ENCODE measurements at regions not wholly inside any gene's neighbourhood (a gene's known extent, or its start where the extent isn't known, plus 50 kb on each side); places are given as distances from the start of the nearest gene placed in this dataset.

DNA sequence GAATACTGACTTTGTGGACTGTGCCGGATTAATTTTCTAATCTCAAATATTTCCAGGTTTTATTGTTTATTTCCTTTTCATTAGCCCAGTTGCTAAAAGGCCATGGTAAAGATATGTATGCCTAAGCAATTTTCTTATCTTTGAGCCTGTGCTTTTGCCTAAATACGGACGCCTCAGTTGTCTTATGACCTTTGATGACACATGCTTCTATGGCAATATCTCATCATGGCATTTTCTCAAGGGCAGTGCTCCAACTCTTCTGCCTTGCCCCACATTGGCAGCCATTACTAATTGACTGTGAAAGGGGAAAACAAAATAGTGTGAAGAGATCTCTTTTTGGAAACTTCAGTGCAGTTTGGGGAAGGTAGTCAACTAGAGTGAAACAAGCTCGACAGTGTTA is 809.6 kb upstream of the NR2F2 start:
- DNase-seq: no peak

DNA sequence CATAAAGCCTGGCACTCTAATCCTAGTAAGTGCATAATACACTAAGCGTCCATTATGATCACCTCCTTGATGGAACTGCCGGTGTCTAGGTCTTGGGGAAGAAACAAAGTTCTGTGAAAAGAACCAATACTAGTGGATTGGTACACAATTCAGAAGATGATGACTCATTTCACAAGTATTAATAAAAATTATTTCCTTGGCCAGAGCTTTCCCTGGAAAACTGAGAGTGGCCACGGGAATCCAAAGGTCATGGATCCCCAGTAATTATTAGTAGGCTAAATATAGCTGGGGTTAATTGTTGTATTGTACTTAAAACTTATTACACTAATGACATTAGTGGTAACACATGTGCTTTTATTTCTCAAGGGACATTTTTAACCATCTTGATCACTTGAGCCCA is 808.0 kb upstream of the NR2F2 start:
- peak; percentile 5 for DNase-seq

DNA sequence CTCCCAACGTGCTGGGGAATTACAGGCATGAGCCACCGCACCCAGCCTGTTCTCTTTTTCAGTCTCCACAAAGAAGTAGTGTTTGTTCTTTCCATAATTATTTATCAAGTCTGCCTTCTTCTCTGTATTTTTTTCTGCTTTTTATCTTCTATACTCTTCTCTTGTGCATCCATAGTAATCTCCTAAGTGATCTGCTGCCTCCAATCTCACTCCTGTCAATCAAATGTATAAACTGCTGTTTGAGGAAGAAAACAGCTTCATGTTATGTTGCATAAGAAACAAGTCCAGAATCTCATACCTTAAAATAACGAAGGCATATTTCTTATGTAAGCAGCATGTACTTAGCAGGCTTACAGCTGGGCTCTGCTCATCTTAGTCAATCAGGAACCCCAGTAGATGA is 801.6 kb upstream of the NR2F2 start:
- DNase-seq: no peak

DNA sequence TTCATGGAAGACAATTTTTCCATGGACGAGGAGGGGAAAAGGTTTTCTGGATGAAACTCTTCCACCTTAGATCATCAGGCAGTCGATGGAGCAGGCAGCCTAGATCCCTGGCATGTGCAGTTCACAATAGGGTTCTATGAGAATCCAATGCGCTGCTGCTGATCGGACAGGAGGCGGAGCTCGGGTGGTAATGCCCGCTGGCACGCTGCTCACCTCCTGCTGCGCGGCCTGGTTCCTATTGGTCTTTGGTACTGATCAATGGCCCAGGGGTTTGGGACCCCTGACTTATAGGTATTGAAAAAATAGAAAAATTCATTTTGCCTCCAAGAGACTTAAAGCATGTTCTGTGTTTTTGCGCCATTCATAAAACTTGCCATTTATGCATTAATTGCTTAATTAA is 793.9 kb upstream of the NR2F2 start:
- DNase-seq: no peak

DNA sequence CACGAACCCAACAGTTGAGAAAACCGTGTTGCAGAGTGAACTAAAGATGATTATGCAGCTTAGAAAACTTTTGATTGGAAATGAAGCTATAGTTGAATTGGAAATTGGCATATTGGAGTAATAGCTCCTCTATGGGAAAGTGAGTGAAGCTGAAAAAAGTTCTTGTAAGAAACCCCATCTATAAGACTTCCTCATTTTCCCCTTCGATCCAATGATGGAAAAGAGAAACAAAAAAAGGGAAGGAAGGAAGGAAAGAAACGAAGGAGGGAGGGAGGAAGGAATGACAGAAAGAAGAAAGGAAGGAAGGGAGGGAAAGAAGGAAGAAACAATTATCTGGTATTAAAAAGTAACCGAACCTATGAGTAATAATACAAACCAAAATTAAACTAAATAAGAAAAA is 791.8 kb upstream of the NR2F2 start:
- no peak for DNase-seq

DNA sequence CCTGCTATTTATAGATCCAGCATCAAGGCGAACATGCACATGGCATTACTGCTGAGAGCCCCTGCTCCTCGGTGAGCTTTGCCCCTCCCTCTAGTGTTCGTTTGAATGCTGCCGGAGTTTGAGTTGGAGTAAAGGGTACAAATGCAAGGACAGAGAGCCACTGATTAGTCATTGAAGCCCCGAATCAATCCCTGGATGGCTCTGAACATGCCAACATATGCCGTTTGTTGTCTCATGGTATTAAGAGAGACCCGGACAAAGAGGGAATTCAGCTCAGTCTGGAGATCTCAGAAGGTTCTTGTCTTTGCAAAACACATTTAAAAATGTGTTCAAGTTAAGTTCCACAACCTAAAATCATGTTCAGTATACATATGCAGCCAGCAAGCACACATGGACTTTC is 789.2 kb upstream of the NR2F2 start:
- no peak for DNase-seq

DNA sequence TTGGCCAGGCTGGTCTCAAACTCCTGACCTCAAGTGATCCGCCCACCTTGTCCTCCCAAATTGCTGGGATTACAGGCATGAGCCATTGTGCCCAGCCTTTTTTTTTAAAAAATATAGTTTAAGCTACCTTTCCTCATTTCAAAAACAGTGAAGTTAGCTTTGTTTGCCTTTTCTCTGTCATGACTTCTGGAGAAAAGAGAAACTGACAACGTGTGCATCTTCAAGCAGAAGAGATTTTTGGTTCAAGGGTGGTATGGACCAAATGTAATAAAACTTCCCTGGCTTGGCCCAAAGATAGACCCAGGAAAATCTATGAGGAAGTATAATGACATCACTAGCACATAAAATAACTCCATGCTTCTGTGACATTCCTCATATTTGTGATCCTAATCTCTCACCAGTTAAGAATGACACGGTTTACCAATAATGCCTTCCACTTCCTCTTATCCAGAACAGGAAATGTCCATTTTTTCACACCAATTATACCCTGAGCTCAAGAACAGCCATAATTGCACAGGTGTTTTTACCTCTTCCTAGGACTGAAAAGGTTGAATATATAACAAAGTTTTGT is 781.2 kb upstream of the NR2F2 start:
- no peak for DNase-seq

DNA sequence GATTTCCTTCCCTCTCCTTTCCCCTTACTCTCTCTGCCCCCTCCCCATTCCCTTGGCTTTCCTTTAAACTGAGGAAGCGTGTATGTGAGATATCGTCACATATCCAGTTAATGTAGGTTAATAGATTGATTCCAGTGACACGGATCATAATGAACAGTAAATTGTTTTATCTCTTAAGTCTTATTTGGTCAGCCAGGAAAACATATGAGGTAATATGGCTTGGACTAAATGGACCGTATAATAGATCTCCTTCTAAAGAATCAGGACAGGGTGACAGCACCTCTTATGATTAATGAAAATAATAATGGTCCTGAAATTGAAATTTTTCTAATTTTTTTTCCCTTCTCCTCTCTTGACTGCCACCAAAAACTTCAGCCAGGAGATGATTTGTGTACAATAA is 779.8 kb upstream of the NR2F2 start:
- DNase-seq: no peak

DNA sequence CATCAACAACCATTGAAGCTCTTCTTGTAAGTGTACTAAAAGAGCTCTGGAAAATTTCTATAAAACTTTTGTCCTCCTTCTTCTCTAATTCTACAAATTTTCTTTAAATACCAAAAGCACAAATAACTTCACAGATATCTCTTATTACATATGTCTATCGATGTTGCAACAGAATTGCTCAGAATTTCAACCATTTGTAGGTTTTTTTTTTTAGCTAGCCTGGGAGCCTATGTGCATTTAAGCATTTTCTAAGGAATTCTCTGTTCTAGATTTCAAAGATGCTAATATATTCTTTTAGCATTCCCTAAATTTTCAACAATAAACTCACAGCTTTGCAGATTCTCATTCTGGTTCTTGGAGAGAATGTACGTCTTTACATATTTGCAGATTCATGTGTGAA is 774.3 kb upstream of the NR2F2 start:
- peak; percentile 56 for DNase-seq

DNA sequence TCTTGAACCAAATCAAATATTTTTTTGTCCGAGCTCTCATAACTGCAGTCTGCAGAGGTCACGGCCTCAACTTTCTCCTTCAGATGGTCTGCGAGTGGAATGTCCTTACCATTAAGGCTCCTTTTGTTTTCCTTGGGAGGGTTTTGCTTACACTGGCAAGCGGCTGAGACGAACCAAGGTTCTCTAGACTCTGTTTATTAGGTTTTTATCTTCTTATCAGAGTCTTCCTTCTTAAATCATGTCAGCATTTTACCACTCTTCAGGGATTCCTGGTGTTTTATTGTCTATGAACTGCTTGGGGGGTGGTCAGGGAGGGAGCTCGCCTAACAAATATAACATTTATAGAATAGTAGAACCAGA is 773.7 kb upstream of the NR2F2 start:
- DNase-seq: peak; percentile 52

DNA sequence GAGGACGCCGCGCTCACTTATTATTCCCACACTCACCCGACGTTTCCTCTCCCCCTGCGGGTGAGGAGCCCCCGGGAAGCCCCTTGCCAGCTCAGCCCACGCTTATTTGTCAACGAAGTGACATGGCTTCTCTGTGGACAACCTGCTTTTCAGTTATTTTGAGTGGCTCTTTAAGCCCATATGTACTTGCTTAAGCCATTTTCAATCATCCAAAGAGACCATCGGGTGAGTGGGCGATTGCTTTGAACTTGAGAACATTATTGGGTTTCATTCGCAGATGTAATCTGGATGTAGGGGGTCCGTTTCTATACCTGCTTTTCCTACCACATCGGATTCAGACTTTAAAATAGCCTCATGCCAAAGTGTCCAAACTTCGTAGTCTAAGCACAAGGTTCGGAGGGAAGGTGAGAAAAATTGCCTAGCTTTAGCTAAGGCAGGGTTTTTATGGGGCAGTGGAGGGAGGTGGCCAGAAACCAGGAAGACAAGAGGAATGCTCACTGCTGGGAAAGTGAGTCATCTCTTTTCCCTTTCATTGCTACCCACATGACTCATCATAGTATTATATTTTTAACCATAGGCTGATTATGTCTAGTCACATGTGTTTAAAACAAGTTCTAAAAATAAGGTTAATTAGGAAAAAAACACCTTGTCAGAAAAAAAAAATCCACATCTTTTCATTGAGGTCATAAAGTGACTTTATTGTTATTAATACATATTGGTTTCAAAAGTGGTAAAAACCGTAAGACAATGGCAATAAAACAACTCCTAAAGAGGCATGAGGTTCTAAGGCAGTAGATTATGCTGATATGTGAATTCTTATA is 773.1 kb upstream of the NR2F2 start:
- peak; percentile 94 for DNase-seq

DNA sequence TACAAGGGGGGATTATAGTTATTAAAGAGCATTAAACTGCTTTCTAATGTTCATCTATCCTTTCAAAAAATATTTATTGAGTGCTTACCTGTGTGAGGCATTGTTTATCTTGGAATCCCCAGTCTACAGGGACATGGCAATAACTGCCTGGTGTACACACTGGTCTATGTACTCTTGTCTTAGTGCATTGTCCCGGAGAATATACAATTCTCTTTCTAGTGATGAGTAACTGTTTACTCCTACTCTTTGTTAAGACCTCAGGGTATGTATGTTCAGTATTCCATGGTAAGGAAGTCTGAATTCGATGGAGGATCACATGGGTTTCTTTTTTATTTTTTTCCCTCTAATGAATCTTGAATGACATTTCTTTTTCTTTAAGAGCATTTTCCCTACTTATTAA is 772.4 kb upstream of the NR2F2 start:
- DNase-seq: no peak

DNA sequence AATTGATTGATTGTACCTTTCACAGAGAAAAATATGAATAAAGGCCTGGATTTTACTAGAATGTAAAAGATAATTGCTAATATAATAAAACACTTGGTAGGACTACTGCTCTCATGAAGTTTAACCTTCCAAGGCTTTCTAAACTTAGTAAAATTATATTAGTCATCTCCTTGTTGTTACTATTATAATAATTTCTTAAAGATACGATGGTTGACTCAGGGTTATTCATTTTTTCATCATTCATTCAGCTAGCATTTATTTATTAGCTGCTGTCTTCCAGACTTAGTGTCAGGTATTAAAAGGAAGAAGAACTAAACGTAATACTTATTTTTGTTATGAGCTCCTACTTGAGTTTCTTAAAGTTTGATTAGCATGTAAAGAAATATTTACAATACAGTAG is 771.6 kb upstream of the NR2F2 start:
- DNase-seq: no peak

DNA sequence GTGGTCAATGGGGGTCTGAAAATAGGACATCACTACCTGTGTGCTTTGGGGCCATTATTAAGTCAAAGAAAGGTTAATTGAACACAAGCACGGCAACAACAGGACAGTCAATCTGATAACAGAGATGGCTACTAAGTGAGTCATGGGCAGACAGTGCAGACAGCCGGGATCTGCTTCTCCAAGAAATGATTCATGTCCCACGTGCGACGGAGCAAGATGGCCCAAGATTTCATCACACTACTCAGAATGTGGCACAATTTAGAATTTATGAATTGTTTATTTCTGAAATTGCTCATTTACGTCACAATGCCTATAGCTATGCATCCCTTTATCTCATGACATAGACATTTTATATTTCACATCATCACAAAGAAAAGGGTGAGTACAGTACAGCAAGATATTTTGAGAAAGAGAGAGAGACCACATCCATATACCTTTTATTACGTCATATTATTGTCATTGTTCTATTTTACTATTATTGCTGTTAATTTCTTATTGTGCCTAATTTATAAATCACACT is 770.6 kb upstream of the NR2F2 start:
- DNase-seq: peak; percentile 97

DNA sequence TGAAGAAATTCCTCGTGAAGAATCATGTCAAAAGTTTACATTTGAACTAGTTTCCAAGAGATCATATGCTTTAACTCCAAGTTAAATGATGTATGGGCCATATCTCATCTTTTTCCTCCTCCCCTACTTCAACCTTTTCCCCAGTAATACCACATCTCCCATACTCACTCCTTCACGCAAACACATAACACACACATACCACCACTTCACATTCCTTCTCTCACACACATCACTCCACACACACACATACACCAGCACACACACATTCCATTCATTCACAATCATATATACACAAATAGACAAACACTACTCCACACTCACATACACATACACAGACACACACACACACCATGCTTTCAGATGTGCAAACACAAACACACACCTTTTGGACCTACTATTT is 769.0 kb upstream of the NR2F2 start:
- peak; percentile 71 for DNase-seq

DNA sequence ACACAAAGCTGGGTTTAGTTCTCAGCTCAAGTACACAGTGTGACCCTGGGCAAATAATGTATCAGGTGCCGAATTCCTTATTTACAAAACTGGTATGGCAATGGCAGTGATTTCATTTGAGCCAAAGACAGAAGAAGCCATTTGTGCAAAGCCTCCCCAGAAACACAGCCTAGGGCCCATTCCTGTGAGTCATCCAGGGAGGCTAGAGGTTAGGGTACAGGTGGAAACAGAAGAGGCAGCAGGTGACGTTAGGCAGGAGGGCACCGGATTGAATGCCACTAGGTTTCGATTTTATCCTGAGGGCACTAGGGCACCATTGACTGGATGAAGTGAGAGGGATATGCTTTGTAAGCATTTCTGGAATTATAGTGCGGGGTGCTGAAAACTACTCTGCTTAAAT is 766.9 kb upstream of the NR2F2 start:
- DNase-seq: no peak

DNA sequence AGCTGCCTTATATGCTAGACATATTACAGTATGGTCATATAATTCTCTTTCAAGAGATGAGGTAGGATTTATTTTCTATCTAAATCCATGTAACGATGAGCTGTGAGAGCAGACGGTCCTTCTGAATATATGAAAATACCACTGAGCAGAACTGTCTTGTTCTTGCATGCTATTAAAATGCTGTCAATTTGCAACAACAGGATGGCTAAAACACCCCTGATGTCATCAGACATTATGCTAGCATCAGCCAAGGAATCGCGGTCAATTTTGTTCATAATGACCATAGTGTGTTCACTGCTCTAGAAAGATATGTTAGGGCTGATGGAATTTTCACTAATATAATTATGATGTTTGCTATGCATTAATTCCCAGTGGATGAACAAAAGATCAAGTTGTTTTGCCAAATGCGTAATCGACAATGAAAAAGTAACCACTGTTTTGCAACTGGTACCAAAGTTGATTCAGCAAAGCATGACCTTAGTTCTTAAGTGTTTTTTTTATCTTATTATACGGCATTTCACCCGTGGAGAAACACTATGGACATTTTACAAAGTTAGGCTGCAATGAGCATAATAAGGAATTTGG is 765.4 kb upstream of the NR2F2 start:
- DNase-seq: no peak

DNA sequence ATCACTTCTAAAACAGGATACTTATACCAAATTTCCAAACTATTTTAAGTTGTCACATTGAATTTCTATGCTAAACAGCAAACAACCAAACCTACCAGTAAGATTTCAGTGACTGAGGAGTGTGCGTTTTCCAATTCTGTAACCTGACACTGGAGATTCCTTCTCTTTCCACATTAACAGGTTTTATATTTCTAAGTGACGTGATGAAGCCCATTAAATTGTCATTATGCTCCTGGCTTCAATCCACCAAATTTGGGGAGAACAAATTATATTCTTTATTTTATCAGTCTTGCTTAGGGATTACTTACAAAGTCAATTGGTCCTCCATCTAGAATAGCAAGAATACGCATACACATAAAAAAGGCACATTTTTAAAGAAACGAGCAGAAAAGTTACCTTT is 764.8 kb upstream of the NR2F2 start:
- DNase-seq: no peak

DNA sequence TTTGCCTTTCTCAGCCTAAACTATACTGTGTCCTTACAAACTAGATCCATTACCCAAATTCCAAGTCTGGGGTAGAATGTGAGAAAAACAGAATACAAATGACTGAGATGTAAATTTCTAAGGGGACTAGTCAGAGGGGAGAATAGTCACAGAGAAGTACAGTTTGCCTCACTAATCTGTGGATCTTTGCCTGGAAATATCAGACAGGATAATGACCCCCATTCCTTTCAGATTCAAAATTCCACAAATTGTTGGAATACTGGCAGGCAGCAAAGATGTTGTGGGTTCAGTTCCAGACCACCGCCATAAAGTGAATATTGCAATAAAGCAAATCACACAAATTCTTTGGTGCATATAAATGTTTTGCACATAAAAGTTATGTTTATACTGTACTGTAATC is 762.8 kb upstream of the NR2F2 start:
- peak; percentile 88 for DNase-seq

DNA sequence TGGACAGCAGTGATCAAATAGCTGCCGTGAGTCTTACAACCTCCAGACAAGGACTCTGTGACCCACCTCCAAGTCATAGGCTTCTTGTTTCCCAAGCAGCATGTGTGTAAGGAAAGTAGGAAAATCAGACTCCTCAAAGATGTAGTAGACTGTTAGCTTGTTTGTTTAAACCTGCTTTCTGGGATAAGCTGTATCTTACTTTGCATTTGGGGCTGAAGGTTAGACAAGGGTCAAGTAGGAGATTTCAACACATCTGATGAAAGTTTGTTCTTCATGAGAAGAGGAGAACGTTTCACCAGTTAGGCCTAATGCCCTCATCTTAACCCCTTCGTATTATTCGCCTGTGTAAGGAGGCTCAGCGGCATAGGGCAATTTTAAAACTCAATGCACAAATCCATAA is 756.4 kb upstream of the NR2F2 start:
- no peak for DNase-seq

DNA sequence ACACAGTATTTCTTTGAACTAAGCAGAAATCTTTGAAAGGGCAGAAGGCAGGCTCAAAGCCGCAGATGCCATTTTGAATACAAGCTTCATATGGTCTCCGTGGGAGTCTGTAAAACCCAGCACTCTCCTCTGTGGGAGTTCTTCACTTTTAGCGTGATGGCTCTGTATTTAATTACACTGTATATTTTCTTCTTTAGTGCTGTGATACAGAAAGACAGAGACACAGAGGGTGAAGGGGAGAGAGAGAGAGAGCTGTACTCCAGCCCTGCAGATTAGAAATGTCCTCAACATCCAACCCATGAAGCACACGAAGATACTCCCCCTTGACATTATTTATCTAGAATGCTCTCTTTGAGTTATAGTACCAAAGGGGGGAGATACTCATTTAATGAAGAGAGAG is 752.6 kb upstream of the NR2F2 start:
- DNase-seq: no peak

DNA sequence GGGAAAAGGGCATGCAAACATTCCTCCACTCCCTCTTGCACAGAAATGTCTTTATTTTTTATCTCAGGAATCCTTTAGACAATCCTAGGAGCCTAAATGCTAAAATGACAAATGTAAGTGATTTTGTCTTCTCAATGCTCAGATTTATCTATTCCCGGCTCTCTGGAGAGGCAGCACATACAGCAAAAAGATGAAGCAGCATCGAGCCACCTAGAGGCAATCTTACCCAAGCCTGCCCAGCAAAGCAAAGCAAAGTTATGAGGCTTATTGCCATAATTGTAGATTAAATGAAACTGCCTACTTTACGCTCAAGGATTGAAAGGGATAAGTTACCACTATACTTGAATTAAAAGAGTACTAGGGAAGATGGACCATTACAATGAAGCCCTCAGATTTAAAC is 750.4 kb upstream of the NR2F2 start:
- DNase-seq: no peak

DNA sequence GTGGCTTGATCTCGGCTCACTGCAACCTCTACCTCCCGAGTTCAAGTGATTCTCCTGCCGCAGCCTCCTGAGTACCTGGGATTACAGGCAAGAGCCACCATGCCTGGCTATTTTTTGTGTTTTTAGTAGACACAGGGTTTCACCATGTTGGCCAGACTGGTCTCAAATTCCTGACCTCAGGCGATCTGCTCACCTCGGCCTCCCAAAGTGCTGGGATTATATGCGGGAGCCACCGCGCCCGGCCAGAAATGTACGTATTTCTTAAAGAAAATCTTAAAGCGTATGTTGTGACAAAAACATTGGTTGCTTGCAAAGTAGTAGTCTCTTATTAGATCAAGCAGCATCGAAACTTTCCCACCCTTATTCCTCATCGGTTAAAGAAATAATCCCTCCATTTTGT is 748.9 kb upstream of the NR2F2 start:
- DNase-seq: no peak

DNA sequence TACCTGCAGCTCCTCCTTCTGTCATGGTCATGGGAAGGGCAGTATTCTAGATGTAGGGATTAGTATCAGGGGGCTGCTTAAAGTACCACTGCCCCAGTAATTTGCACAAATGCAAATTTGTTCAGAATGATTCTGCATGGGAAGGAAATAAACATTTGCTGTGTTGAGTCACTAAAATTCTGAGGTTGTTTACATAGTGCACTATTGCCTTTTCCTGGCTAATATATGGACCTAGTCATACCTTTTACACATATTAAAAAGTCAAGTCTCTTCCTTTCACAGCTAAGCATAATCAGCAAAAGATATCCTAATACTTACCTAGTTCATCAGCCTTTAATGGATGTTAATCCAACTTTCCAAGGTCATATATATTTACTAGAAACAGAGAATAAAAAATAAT is 746.4 kb upstream of the NR2F2 start:
- no peak for DNase-seq
